BJ (cell line): ENCODE measurements at regions not wholly inside any gene's neighbourhood (a gene's known extent, or its start where the extent isn't known, plus 50 kb on each side); places are given as distances from the start of the nearest gene placed in this dataset.

Experiments used
- CTCF ChIA-PET: fragments of 350-600 bp; formaldehyde crosslinking; extraction: SDS; loops from one replicate; lab custom pipeline; 2021; ENCODE audit warnings: antibody characterized with exemption, inconsistent platforms; lab: Yijun Ruan, JAX
- POLR2A ChIA-PET: fragments of 300-600 bp; sonication (Branson Sonifier 250); formaldehyde crosslinking; extraction: SDS; loops from one replicate; lab custom pipeline; 2021; ENCODE audit warnings: antibody characterized with exemption; lab: Charles Lee
- DNase-seq: peaks from one replicate; pipeline ENCODE4 v3.0.0-alpha.2; 2011; ENCODE audit warnings: low read depth
- H3K27me3 ChIP-seq: 2 replicates; pipeline ENCODE4 v1.6.0; 2011; ENCODE audit warnings: low read length; ENCODE audit not compliant: control insufficient read depth, insufficient read depth
- H3K36me3 ChIP-seq: 2 replicates; pipeline ENCODE4 v1.5.1; 2011; ENCODE audit warnings: low read length; ENCODE audit not compliant: control insufficient read depth, insufficient read depth
- H3K4me3 ChIP-seq: 2 replicates; pipeline ENCODE4 v1.5.1; 2011; ENCODE audit warnings: low read depth, mild to moderate bottlenecking, control low read depth, low read length
- CTCF ChIP-seq: IDR thresholded peaks from 2 replicates; pipeline ENCODE4 v1.5.1; 2011; ENCODE audit warnings: low read depth, mild to moderate bottlenecking, control low read depth, inconsistent platforms, low read length, moderate library complexity; ENCODE audit not compliant: insufficient read depth

- H3K4me3 ChIP-seq: no peak overlapping the region
- no peak for TF ChIP-seq CTCF
- DNase-seq: no peak
- no peaks in the 10 kb centered on the region for H3K27me3 ChIP-seq
- CTCF ChIA-PET: no interaction called here
- POLR2A ChIA-PET: no interaction called here
- no peaks in the 10 kb centered on the region for H3K36me3 ChIP-seq
Measured at GRCh38 chr5:6003040-6003825, 375.1 kb downstream of the MED10 start.

GRCh38 chr5:6000867-6001266 lies 377.5 kb downstream of the MED10 start:
- no peak for TF ChIP-seq CTCF
- ChIA-PET CTCF (no interaction called here), POLR2A (no interaction called here)
- no peak for DNase-seq
- no peaks in the 10 kb centered on the region for H3K27me3 ChIP-seq
- no peaks in the 10 kb centered on the region for H3K36me3 ChIP-seq
- H3K4me3 ChIP-seq: no peak overlapping the region

- no peaks in the 10 kb centered on the region for H3K36me3 ChIP-seq
- no peak for DNase-seq
- no peaks in the 10 kb centered on the region for H3K27me3 ChIP-seq
- no peak overlapping the region for H3K4me3 ChIP-seq
- TF ChIP-seq CTCF: no peak
- ChIA-PET CTCF (interaction anchor here (0.7 kb wide), 1 partner anchor 10 kb away, joined by 3 read pairs; no protein-coding TSS in a partner anchor), POLR2A (no interaction called here)
Measured at GRCh38 chr5:5995819-5996218, 382.5 kb downstream of the MED10 start.

GRCh38 chr5:5986492-5987178 lies 391.7 kb downstream of the MED10 start:
- ChIA-PET POLR2A (no interaction called here), CTCF (no interaction called here)
- DNase-seq: no peak
- Histone ChIP-seq H3K36me3 (no peaks in the 10 kb centered on the region), H3K4me3 (no peak overlapping the region), H3K27me3 (no peaks in the 10 kb centered on the region)
- TF ChIP-seq CTCF: no peak

GRCh38 chr5:5985332-5985731 lies 393.0 kb downstream of the MED10 start:
- Histone ChIP-seq H3K4me3 (no peak overlapping the region), H3K36me3 (no peaks in the 10 kb centered on the region), H3K27me3 (no peaks in the 10 kb centered on the region)
- CTCF ChIA-PET: interaction anchor here (0.9 kb wide), 1 partner anchor 10 kb away, joined by 3 read pairs; no protein-coding TSS in a partner anchor
- POLR2A ChIA-PET: no interaction called here
- no peak for TF ChIP-seq CTCF
- DNase-seq: no peak
